ENCODE measurements at regions not wholly inside any gene's neighbourhood (a gene's known extent, or its start where the extent isn't known, plus 50 kb on each side); places are given as distances from the start of the nearest gene placed in this dataset.

DNA sequence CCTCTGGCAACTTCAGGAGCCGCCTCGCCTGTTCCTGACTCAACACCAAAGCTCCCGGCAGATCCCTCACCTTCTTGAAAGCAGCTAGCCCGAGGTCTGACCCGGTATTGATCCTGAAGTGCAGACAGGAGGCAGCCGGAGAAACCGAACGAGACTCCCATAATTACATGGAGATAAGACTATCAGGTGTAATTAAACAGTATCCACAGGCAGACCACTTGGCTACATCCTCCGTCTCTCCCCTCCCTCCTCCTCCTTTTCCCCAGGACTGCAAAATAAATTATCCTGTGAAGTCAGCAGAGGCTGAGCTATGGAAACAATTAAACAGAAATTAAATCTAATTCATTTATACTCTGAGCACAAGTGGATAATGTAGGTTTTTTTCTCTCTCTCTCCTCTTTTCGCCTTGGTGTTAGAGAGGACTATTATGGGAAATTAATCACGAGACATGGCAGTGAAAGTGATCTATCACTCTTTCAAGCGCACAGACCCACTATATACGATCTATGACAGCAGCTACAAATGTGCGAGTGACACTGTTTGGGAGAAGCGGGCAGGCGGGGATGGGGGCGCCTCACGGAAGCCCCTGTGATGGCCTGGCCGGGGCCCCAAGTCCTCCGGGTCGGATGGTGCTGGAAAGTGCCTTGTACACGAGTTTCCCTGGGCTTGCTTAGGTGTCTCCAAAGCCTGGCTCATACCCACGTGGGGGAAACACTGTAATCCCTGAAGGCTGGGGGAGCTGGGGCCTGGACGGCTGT lies 92.8 kb downstream of the RBFOX3 start:
- no peak overlapping the region for H3K4me3 ChIP-seq (ENCODE audit: low read depth in 2 of 2, low read length in 2 of 2)
- TF ChIP-seq POLR2AphosphoS5 (IDR thresholded peaks at IDR 0.05; ENCODE audit: low read depth, low read length) (no peak), SIN3A (IDR thresholded peaks at IDR 0.05; ENCODE audit: borderline replicate concordance, insufficient read depth, low read depth, low read length) (no peak), TCF7L2 (IDR thresholded peaks at IDR 0.05; ENCODE audit: low read depth, low read length) (no peak)
- TF ChIP-seq, protein P1, sequence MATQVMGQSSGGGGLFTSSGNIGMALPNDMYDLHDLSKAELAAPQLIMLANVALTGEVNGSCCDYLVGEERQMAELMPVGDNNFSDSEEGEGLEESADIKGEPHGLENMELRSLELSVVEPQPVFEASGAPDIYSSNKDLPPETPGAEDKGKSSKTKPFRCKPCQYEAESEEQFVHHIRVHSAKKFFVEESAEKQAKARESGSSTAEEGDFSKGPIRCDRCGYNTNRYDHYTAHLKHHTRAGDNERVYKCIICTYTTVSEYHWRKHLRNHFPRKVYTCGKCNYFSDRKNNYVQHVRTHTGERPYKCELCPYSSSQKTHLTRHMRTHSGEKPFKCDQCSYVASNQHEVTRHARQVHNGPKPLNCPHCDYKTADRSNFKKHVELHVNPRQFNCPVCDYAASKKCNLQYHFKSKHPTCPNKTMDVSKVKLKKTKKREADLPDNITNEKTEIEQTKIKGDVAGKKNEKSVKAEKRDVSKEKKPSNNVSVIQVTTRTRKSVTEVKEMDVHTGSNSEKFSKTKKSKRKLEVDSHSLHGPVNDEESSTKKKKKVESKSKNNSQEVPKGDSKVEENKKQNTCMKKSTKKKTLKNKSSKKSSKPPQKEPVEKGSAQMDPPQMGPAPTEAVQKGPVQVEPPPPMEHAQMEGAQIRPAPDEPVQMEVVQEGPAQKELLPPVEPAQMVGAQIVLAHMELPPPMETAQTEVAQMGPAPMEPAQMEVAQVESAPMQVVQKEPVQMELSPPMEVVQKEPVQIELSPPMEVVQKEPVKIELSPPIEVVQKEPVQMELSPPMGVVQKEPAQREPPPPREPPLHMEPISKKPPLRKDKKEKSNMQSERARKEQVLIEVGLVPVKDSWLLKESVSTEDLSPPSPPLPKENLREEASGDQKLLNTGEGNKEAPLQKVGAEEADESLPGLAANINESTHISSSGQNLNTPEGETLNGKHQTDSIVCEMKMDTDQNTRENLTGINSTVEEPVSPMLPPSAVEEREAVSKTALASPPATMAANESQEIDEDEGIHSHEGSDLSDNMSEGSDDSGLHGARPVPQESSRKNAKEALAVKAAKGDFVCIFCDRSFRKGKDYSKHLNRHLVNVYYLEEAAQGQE (IDR thresholded peaks at IDR 0.05; ENCODE audit: insufficient read depth in 1 of 2, low read depth in 2 of 2, low read length in 1 of 2), result no peak
- TF ChIP-seq, protein P2, sequence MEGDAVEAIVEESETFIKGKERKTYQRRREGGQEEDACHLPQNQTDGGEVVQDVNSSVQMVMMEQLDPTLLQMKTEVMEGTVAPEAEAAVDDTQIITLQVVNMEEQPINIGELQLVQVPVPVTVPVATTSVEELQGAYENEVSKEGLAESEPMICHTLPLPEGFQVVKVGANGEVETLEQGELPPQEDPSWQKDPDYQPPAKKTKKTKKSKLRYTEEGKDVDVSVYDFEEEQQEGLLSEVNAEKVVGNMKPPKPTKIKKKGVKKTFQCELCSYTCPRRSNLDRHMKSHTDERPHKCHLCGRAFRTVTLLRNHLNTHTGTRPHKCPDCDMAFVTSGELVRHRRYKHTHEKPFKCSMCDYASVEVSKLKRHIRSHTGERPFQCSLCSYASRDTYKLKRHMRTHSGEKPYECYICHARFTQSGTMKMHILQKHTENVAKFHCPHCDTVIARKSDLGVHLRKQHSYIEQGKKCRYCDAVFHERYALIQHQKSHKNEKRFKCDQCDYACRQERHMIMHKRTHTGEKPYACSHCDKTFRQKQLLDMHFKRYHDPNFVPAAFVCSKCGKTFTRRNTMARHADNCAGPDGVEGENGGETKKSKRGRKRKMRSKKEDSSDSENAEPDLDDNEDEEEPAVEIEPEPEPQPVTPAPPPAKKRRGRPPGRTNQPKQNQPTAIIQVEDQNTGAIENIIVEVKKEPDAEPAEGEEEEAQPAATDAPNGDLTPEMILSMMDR (IDR thresholded peaks at IDR 0.05), result no peak
- POLR2A ChIA-PET, result no interaction called here
- CTCF ChIA-PET, result interaction anchor here (0.5 kb wide), 1 partner anchor 27 kb away, joined by 3 read pairs; no protein-coding TSS in a partner anchor
- no peaks in the 10 kb centered on the region for H3K36me3 ChIP-seq (ENCODE audit: control insufficient read depth, insufficient read depth, low read length)
- DNase-seq (ENCODE audit: low read depth, low spot score) (no peak), ATAC-seq (no peak)
- no peaks in the 10 kb centered on the region for H3K9me3 ChIP-seq (ENCODE audit: control insufficient read depth, insufficient read depth, low read depth, low read length)
- no peaks in the 10 kb centered on the region for H3K4me1 ChIP-seq (ENCODE audit: control insufficient read depth, insufficient read depth, low read length)
- in situ Hi-C loops (cut with HindIII; ENCODE audit: low pct_unique_long_range_greater_than_20kb, low sequenced_read_pairs) (no loop called here), intact Hi-C loops (cut with micrococcal nuclease; ENCODE audit: unreplicated experiment) (no loop called here)
- H3K27ac ChIP-seq (ENCODE audit: low read length), result no peak overlapping the region
- peaks cover under 1% of the 10 kb centered on the region; the same call in 1 of the 2 replicates for H3K27me3 ChIP-seq (ENCODE audit: control insufficient read depth, insufficient read depth, low read length)
- BruUV-seq (replicated peaks), result no TSS peak

DNA sequence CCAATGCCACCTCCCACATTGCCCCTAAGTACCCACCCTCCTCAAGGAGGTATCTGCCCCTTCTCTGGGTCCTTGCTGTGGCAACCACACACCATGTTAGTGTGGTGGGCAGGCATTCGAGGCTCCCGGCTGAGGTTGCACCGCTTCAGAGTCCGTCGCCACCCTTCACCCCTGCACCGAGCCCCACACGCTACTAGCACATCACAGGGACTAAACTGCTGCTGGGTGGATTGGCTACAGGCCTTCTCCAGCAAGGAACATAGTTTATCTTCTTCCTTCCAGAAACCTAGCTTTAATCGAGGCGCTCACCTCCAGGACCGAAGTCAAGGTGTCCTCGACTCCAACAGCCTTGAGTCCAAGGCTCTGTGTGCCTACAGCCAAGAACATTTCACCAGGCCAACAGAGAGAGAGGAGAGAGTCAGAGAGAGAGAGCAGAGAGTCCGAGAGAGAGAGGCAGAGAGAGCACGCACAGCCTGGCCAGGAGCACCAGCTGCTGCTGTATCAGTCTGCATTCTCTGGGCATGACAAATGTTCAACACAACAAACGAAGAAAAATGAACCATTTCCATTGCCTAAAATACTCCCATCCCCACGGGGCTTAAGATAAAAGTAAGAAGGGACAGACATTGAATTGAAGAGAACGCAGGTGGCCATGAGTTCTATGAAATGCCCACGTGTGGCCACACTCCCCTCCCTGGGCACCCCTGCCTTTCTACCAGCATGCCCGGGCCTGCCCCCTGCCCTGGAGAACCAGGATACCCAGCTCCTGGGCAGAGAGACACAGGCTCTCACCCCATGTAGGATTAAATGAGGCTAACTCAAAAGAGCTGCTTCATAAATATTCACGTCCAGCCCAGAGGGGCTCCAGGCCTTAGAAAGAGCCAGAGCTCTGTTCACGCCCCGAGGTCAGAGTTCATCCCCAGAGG lies 94.9 kb downstream of the RBFOX3 start:
- intact Hi-C loops (cut with micrococcal nuclease; ENCODE audit: unreplicated experiment) (no loop called here), in situ Hi-C loops (cut with HindIII; ENCODE audit: low pct_unique_long_range_greater_than_20kb, low sequenced_read_pairs) (no loop called here)
- TF ChIP-seq, protein P2 (IDR thresholded peaks at IDR 0.05), result no peak
- TF ChIP-seq TCF7L2 (IDR thresholded peaks at IDR 0.05; ENCODE audit: low read depth, low read length), result no peak
- no peak for DNase-seq (ENCODE audit: low read depth, low spot score)
- Histone ChIP-seq H3K36me3 (ENCODE audit: control insufficient read depth, insufficient read depth, low read length) (no peaks in the 10 kb centered on the region), H3K4me1 (ENCODE audit: control insufficient read depth, insufficient read depth, low read length) (no peaks in the 10 kb centered on the region), H3K27ac (ENCODE audit: low read length) (no peak overlapping the region), H3K27me3 (ENCODE audit: control insufficient read depth, insufficient read depth, low read length) (no peaks in the 10 kb centered on the region; the same call in 1 of the 2 replicates), H3K9me3 (ENCODE audit: control insufficient read depth, insufficient read depth, low read depth, low read length) (no peaks in the 10 kb centered on the region), H3K4me3 (ENCODE audit: low read depth in 2 of 2, low read length in 2 of 2) (no peak overlapping the region)
- BruUV-seq (replicated peaks), result no TSS peak
- CTCF ChIA-PET, result no interaction called here
- POLR2A ChIA-PET, result interaction anchor here (0.7 kb wide), 1 partner anchor 99 kb away, joined by 3 read pairs; no protein-coding TSS in a partner anchor
- ATAC-seq, result no peak
